HG02870 (cell line): ENCODE measurements at regions not wholly inside any gene's neighbourhood (a gene's known extent, or its start where the extent isn't known, plus 50 kb on each side); places are given as distances from the start of the nearest gene placed in this dataset.

ENCODE experiments used
- ATAC-seq: cut with Tn5 transposase; IDR thresholded peaks from one replicate; pipeline ENCODE4 v1.9.1; 2021; ENCODE audit warnings: mild to moderate bottlenecking, moderate library complexity; ENCODE audit not compliant: unreplicated experiment

DNA sequence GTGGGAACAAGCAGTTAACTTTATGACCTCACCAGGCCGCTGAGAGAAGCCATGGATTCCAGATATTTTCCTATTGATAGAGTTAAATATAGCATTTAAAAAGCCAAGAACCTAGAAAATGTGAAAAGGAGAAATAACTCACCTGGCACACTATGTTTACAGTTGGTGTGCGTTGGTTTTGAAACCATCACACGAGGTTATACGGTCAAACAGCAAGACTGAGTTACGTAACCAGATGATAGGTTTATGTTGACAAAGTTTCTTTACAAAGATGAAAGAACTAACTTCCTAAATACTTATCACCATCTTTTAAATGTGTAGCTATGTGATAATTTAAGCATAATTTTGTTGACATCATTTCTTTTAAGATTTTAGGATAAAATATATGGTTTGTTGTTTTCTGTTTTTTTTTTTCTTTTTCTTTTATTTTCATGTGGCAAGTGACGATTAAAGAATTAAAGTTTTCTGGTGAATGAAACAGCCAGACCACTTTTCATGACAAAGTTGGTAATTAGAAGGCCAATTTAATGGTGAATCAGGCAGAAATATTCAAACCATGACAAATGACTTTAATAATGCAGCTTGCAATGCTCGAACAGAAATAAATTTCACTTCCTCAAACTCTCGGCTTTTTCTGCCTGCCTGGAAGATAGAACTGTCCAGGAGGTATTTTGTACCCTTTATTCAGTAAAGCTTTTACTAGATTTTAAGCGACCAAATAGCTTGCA is 339.1 kb upstream of the OBI1 start:
- ATAC-seq: peak; percentile 66

DNA sequence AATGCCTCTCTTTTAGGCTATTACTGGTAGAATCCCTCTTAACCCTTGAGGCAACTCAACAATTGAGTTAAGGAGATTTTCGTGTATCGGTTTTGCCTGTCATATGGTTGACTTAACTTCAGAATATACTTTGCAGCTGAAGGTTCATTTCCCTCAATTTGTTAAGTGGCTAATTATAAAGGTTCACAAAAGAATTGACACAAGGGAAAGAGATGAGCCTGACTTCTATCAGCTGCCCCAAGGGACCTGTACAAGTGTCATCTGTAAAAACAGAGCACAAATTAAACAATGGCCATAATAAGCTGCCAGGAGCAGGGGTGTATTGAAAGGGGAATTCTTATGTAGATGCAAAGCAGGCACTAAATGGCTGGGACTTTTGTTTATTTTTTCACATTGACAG is 334.8 kb upstream of the OBI1 start:
- no peak for ATAC-seq

GRCh38 chr13:78981913-78982312 is 323.0 kb upstream of the OBI1 start:
- ATAC-seq: no peak

- no peak for ATAC-seq
Observed at GRCh38 chr13:78979349-78979748, 320.4 kb upstream of the OBI1 start.

- ATAC-seq: peak; percentile 84
Observed at GRCh38 chr13:78978381-78978998, 319.5 kb upstream of the OBI1 start.

DNA sequence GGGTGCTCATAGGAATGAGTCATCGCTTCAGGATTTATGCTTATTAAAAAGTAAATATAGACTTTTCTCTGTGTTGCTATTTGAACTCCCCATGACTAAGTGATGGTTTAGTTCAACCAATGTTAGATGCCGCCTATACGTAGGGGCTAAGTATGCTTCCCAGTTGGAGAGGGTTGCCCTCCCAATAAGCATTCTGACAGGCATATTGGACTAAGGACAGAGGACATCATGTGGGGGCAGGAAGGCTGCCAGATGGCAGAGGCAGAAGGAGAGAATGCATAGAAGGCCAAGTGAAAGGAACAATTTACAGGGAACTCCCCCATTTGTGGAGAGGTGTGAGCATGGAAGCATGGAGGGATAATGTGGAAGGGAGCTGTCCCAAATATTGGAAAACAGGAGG is 318.4 kb upstream of the OBI1 start:
- ATAC-seq: no peak

- ATAC-seq: no peak
Observed at GRCh38 chr13:78976696-78977095, 317.7 kb upstream of the OBI1 start.

DNA sequence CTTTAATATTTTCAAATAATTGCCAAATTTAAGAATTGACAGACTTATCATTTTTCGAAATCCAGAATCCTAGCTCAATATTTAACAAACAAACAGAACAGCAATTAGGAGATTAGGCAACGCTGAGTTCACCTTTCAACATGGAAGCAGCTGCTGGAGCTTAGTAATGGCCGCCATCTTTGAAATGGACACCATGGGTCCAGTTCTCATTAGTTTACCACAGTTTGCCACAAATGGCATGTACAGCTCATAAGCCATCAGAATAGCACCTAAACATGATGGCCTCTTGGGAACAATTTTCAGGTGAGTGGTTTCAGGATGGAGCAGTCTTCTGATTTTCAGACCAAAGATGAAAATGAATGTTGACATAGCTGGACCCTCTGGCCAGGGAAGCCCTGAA is 313.6 kb upstream of the OBI1 start:
- no peak for ATAC-seq

- ATAC-seq: no peak
Observed at GRCh38 chr13:78971355-78972025, 312.5 kb upstream of the OBI1 start.

GRCh38 chr13:78960881-78961280 is 301.9 kb upstream of the OBI1 start:
- ATAC-seq: no peak

DNA sequence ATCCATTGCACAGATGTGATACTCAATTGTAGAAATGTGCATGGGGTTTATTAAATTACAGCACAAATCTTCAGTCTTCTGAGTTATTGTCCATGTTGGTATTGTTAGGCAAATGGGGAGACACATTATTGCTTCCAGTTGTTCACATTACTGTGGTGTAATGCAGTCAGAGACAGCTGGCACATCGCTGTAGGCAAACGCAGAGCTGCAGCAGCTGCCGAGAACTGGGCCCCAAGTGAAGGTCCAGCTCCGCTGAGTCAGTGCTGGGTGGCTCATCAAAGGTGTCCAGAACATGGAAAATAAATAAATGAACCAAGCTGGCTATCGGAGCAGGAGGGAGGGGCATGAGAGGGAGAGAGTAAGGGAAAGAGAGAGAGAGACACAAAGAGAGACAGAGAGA is 299.1 kb upstream of the OBI1 start:
- no peak for ATAC-seq

GRCh38 chr13:78940455-78941130 is 281.6 kb upstream of the OBI1 start:
- no peak for ATAC-seq

GRCh38 chr13:78934336-78934735 is 275.4 kb upstream of the OBI1 start:
- ATAC-seq: no peak

DNA sequence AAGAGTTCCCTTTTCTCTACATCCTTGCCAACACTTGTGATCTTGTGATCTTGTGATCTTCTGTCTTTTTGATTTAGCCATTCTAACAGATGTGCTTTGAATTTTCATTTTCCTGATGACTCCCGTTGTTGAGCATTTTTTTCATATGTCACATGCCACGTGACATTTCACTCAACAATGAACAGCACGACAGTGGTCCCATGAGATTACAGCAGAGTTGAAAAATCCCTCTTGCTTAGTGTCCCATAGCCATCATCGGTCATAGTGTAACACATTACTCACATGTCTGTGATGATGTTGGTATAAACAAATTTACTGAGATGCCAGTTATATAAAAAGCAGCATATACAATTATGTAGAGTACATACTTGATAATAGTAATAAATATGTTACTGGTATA is 256.1 kb upstream of the OBI1 start:
- ATAC-seq: no peak

GRCh38 chr13:78913656-78914055 is 254.7 kb upstream of the OBI1 start:
- no peak for ATAC-seq

DNA sequence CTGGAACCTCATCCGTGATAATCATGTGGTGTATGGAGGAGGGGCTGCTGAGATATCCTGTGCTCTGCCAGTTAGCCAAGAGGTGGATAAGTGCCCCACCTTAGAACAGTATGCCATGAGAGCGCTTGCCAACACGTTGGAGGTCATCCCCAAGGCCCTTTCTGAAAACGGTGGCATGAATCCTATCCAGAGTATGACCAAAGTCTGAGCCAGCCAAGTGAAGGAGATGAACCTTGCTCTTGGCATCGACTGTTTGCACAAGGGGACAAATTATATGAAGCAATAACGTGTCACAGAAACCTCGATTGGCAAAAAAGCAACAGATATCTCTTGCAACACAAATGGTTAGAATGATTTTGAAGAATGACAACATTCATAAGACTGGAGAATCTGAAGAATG is 251.2 kb upstream of the OBI1 start:
- ATAC-seq: no peak

DNA sequence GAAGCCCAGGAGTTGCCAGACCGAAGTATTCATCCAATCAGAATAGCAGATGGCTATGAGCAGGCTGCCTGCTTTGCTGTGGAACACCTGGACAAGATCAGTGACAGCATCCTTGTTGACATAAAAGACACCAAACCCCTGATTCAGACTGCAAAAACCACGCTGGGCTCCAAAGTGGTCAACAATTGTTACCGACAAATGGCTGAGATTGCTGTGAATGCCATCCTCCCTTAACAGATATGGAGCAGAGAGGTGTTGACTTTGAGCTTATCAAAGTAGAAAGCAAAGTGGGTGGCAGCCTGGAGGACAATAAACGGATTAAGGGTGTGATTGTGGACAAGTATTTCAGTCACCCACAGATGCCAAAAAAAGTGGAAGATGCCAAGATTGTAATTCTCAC is 250.3 kb upstream of the OBI1 start:
- ATAC-seq: no peak

GRCh38 chr13:78907006-78907405 is 248.1 kb upstream of the OBI1 start:
- ATAC-seq: no peak

GRCh38 chr13:78897200-78897599 is 238.2 kb upstream of the OBI1 start:
- no peak for ATAC-seq

DNA sequence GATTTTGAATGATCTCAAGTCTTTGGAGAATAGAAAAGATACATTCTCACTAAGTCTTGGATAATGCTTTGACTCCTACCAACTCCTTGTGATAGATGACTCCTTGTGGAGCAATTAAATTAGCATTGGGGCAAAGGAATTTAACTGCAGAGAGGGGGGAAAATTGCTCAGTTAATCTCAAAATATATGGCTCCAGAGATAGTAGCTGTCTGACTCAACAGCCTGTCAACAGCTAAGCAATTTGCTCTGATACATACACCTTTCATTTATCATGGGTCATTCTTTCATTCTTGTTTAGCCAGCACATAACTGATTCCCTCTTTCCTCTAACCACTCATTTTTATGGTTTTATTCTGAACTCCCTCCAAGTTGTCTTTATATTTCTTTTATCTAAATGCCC is 225.6 kb upstream of the OBI1 start:
- ATAC-seq: no peak

DNA sequence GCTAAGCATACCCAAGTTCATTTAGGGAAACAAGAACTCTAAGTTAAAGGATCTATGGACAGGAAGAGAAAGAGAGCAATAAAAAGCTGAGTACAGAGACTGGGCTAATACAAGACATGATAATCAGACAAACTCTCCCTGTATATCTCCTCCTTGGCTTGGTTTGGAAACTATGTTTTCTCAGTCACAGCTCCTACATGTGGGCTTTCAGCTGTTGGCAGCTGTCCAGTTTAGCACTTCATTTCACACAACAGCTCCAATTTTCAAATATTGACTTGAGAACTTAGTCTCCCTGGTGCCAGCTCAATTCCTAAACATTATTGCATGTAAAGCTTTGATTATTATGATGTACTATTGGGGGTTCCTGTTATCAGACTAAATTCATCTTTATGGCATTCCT is 222.8 kb upstream of the OBI1 start:
- ATAC-seq: no peak

GRCh38 chr13:78881054-78881453 is 222.1 kb upstream of the OBI1 start:
- ATAC-seq: no peak
